ENCODE measurements at regions not wholly inside any gene's neighbourhood (a gene's known extent, or its start where the extent isn't known, plus 50 kb on each side); places are given as distances from the start of the nearest gene placed in this dataset.

GRCh38 chr15:95845862-95846515 lies 484.5 kb upstream of the NR2F2 start:
- TF ChIP-seq CTCF (IDR thresholded peaks at IDR 0.05; ENCODE audit: borderline replicate concordance, insufficient read depth, low read depth, low read length), result no peak
- H3K4me3 ChIP-seq (ENCODE audit: low read depth, low read length), result no peak overlapping the region

- no peak for TF ChIP-seq CTCF (IDR thresholded peaks at IDR 0.05; ENCODE audit: borderline replicate concordance, insufficient read depth, low read depth, low read length)
- H3K4me3 ChIP-seq (ENCODE audit: low read depth, low read length), result no peak overlapping the region
Measured at GRCh38 chr15:95848126-95848525, 482.4 kb upstream of the NR2F2 start.

GRCh38 chr15:95850837-95851236 lies 479.7 kb upstream of the NR2F2 start:
- no peak overlapping the region for H3K4me3 ChIP-seq (ENCODE audit: low read depth, low read length)
- TF ChIP-seq CTCF (IDR thresholded peaks at IDR 0.05; ENCODE audit: borderline replicate concordance, insufficient read depth, low read depth, low read length), result no peak

- no peak overlapping the region for H3K4me3 ChIP-seq (ENCODE audit: low read depth, low read length)
- TF ChIP-seq CTCF (IDR thresholded peaks at IDR 0.05; ENCODE audit: borderline replicate concordance, insufficient read depth, low read depth, low read length), result no peak
Measured at GRCh38 chr15:95853350-95853749, 477.1 kb upstream of the NR2F2 start.

GRCh38 chr15:95857124-95857757 lies 473.3 kb upstream of the NR2F2 start:
- H3K4me3 ChIP-seq (ENCODE audit: low read depth, low read length), result no peak overlapping the region
- no peak for TF ChIP-seq CTCF (IDR thresholded peaks at IDR 0.05; ENCODE audit: borderline replicate concordance, insufficient read depth, low read depth, low read length)

- no peak for TF ChIP-seq CTCF (IDR thresholded peaks at IDR 0.05; ENCODE audit: borderline replicate concordance, insufficient read depth, low read depth, low read length)
- no peak overlapping the region for H3K4me3 ChIP-seq (ENCODE audit: low read depth, low read length)
Measured at GRCh38 chr15:95857758-95858157, 472.7 kb upstream of the NR2F2 start.

GRCh38 chr15:95860406-95860805 lies 470.1 kb upstream of the NR2F2 start:
- no peak for TF ChIP-seq CTCF (IDR thresholded peaks at IDR 0.05; ENCODE audit: borderline replicate concordance, insufficient read depth, low read depth, low read length)
- no peak overlapping the region for H3K4me3 ChIP-seq (ENCODE audit: low read depth, low read length)
